Lower lobe of right lung (tissue), 2 donors: ENCODE measurements at regions not wholly inside any gene's neighbourhood (a gene's known extent, or its start where the extent isn't known, plus 50 kb on each side); places are given as distances from the start of the nearest gene placed in this dataset.

Source experiments
- ATAC-seq, 2 donors: fragments of 200-7000 bp; cut with Tn5 transposase; one replicate each; pipeline ENCODE4 v1.9.1; 2020 to 2022; ENCODE audit warnings: mild to moderate bottlenecking in 2 of 2, moderate library complexity in 2 of 2
- DNase-seq: peaks from one replicate; pipeline ENCODE4 v3.0.0-alpha.2; 2020
- H3K27ac ChIP-seq: fragments of 200-600 bp; one replicate; pipeline ENCODE4 v1.8.0; 2022
- H3K27me3 ChIP-seq: fragments of 200-600 bp; one replicate; pipeline ENCODE4 v1.8.0; 2022; ENCODE audit warnings: low read depth
- H3K36me3 ChIP-seq: fragments of 200-600 bp; one replicate; pipeline ENCODE4 v1.8.0; 2022; ENCODE audit warnings: mild to moderate bottlenecking
- H3K4me1 ChIP-seq: fragments of 200-600 bp; one replicate; pipeline ENCODE4 v1.8.0; 2022
- H3K4me3 ChIP-seq: fragments of 200-600 bp; one replicate; pipeline ENCODE4 v1.8.0; 2022; ENCODE audit warnings: mild to moderate bottlenecking
- H3K9me3 ChIP-seq: fragments of 200-600 bp; one replicate; pipeline ENCODE4 v1.8.0; 2022
- intact Hi-C: fragments of 100-400 bp; cut with DNase I; formaldehyde crosslinking; loops from one replicate; pipeline ENCODE4 v1.11.0; 2022
- TF ChIP-seq, protein P1 (sequence below): fragments of 200-600 bp; IDR thresholded peaks from one replicate; pipeline ENCODE4 v1.8.0; 2022; ENCODE audit warnings: antibody characterized with exemption, mild to moderate bottlenecking
- donor health status: DM: no; HTN: yes; CAD: no; lungs with severe emphysema.

DNA sequence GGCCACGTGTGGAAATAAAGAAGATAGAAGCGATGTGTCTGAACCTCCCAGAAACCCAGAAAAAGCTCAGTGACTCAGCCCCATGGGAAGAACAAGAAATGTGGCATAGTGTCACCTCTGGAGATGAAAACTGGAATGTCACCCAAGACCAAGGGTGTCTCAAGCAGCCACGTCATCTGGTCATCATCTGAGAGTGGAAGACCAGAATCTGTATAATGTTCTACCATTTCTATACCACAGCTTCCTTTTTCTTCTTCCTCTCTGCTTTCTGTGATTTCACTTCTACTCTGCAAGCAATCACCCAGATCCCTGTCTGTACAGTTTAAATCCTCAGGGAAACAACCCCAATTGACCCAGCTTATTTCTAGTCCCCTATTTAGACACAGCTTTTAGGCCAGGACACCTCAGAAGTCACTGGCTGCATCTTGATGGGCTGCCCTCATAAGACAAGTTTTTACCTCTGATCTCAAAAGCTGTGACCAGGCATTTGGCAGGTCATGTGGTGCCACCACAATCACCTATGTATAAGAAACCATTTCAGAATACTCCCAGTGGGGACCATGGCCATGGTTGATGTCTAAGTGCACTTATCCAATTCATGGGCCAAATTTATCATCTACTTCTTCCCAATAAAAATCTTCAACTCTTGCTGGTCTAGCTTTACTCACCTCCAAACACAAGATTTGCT lies 278.5 kb upstream of the UMPS start:
- Histone ChIP-seq H3K4me1 (no peaks in the 10 kb centered on the region), H3K9me3 (no peaks in the 10 kb centered on the region), H3K27ac (no peak overlapping the region), H3K27me3 (no peaks in the 10 kb centered on the region), H3K4me3 (no peak overlapping the region), H3K36me3 (peaks cover 7% of the 10 kb centered on the region)
- intact Hi-C loops = no loop called here
- DNase-seq = no peak
- TF ChIP-seq, protein P1, sequence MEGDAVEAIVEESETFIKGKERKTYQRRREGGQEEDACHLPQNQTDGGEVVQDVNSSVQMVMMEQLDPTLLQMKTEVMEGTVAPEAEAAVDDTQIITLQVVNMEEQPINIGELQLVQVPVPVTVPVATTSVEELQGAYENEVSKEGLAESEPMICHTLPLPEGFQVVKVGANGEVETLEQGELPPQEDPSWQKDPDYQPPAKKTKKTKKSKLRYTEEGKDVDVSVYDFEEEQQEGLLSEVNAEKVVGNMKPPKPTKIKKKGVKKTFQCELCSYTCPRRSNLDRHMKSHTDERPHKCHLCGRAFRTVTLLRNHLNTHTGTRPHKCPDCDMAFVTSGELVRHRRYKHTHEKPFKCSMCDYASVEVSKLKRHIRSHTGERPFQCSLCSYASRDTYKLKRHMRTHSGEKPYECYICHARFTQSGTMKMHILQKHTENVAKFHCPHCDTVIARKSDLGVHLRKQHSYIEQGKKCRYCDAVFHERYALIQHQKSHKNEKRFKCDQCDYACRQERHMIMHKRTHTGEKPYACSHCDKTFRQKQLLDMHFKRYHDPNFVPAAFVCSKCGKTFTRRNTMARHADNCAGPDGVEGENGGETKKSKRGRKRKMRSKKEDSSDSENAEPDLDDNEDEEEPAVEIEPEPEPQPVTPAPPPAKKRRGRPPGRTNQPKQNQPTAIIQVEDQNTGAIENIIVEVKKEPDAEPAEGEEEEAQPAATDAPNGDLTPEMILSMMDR = no peak
- no peak for ATAC-seq

DNA sequence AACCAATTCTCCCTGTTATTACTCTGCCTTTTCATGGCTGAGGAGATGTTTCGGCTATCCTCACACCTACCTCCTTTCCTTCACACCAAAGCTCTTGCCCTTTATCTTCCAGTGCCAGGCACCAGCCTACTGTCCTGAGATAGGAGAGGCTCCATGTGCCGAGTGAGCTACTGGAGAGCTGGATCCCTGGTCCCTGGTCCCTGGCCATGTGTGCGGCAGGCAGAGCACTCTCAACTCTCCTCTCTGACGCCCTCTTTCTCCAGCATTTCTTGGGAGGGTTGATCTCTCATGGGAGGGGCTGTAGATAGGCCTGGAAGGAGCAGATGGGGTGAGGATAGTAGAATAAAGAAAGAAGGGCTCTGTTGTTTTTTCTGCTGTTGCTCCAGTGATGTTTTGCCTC lies 277.1 kb upstream of the UMPS start:
- no peaks in the 10 kb centered on the region for H3K36me3 ChIP-seq
- no peaks in the 10 kb centered on the region for H3K9me3 ChIP-seq
- DNase-seq (no peak), ATAC-seq (no peak)
- no peaks in the 10 kb centered on the region for H3K4me1 ChIP-seq
- H3K27me3 ChIP-seq = no peaks in the 10 kb centered on the region
- TF ChIP-seq, protein P1 = no peak
- intact Hi-C loops = no loop called here
- H3K4me3 ChIP-seq = no peak overlapping the region
- no peak overlapping the region for H3K27ac ChIP-seq

DNA sequence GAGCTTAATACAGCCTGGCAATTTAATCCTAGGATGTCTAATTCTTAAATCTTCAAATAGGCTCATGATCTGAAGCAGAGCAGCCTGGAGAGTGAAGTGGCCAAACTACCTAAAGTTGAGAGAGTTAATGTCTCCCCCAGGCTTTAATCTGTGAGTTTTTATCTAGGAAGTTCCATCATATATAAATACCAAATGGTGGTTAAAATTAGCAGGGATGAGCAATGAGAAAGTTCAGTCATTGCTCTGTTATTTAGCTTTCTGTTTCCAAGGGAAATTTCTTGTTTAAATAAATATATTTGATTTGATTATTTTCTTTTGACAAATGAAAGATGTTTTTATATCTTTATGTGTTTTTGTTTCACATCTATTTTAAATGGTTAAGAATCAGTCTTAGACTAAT lies 274.4 kb upstream of the UMPS start:
- Histone ChIP-seq H3K27me3 (no peaks in the 10 kb centered on the region), H3K9me3 (no peaks in the 10 kb centered on the region), H3K36me3 (no peaks in the 10 kb centered on the region), H3K4me3 (no peak overlapping the region), H3K4me1 (no peaks in the 10 kb centered on the region), H3K27ac (no peak overlapping the region)
- no peak for ATAC-seq
- DNase-seq = no peak
- TF ChIP-seq, protein P1 = no peak
- intact Hi-C loops = no loop called here

DNA sequence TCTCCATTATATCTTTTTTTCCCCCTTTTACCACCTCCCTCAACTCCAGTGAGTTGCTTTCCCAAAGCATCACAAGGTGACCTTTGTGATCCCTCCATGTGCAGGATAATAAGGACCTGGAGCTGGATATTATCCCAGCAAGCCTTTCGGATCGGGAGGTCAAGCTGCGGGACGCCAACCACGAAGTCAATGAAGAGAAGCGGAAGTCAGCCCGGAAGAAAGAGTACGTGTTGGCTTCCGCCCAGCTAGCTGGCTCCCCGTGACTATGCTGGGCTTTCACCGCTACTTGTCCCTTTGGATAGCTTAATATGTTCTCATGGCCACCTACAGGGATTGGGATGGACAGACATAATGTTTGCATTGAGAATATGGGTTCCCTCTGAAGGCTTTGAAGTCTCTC lies 273.7 kb upstream of the UMPS start:
- Histone ChIP-seq H3K4me1 (no peaks in the 10 kb centered on the region), H3K36me3 (no peaks in the 10 kb centered on the region), H3K27ac (no peak overlapping the region), H3K9me3 (no peaks in the 10 kb centered on the region), H3K4me3 (no peak overlapping the region), H3K27me3 (no peaks in the 10 kb centered on the region)
- TF ChIP-seq, protein P1 = no peak
- ATAC-seq = no peak
- intact Hi-C loops = no loop called here
- no peak for DNase-seq

DNA sequence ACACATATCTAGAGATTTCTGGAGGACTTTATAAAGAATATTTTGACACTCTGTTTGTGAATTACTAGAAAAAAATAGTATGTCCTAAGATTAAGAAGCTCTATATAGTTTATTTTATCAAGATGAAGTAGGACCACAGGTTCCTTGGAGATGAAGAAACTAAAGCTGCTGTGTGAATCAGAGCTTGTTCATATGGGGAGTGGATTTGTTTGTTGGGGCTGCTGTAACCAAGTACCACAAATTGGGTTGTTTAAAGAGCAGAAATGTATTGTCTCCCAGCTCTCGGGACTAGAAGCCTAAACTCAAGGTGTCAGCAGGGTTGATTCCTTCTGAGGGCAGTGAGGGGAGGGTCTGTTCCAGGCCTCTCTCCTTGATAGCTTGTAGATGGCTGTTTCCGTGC lies 270.6 kb upstream of the UMPS start:
- Histone ChIP-seq H3K9me3 (no peaks in the 10 kb centered on the region), H3K36me3 (no peaks in the 10 kb centered on the region), H3K4me1 (no peaks in the 10 kb centered on the region), H3K27me3 (no peaks in the 10 kb centered on the region), H3K27ac (no peak overlapping the region), H3K4me3 (no peak overlapping the region)
- ATAC-seq = no peak
- intact Hi-C loops = no loop called here
- TF ChIP-seq, protein P1 = no peak
- no peak for DNase-seq

DNA sequence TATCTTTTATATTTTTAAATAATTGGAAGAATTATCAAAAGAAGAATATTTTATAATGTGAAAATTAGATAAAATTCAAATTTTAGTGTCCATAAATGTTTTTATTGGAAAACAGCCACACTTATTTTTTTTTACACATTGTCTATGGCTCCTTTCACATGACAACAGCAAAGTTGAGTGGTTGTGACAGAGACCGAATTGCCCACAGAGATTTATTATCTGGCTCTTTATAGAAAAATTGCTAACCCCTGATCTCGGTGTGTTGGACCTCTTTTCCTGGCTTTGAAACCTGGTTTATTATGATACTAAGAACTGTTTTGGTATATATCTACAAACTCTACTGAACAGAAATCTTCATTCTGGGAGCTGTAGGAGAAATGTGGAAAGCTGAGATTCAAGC lies 269.1 kb upstream of the UMPS start:
- no peaks in the 10 kb centered on the region for H3K36me3 ChIP-seq
- ATAC-seq = no peak
- no peak for DNase-seq
- intact Hi-C loops = no loop called here
- H3K9me3 ChIP-seq = no peaks in the 10 kb centered on the region
- H3K4me1 ChIP-seq = no peaks in the 10 kb centered on the region
- H3K4me3 ChIP-seq = no peak overlapping the region
- no peaks in the 10 kb centered on the region for H3K27me3 ChIP-seq
- TF ChIP-seq, protein P1 = no peak
- H3K27ac ChIP-seq = no peak overlapping the region
